WERI-Rb-1 (cell line): ENCODE measurements at regions not wholly inside any gene's neighbourhood (a gene's known extent, or its start where the extent isn't known, plus 50 kb on each side); places are given as distances from the start of the nearest gene placed in this dataset.

ENCODE experiments used
- DNase-seq: peaks from one replicate; pipeline ENCODE4 v3.0.0-alpha.2; 2020
- H3K27ac ChIP-seq: fragments of 250-450 bp; sonication (Bioruptor Pico); 2 replicates; pipeline ENCODE4 v1.5.1; 2020; ENCODE audit warnings: mild to moderate bottlenecking, moderate library complexity
- H3K27me3 ChIP-seq: fragments of 250-450 bp; sonication (Bioruptor Pico); 2 replicates; pipeline ENCODE4 v1.5.1; 2021; ENCODE audit warnings: mild to moderate bottlenecking, low read depth, moderate library complexity; ENCODE audit not compliant: insufficient read depth, severe bottlenecking
- H3K36me3 ChIP-seq: fragments of 250-450 bp; sonication (Bioruptor Pico); 2 replicates; pipeline ENCODE4 v1.5.1; 2020; ENCODE audit warnings: mild to moderate bottlenecking, moderate library complexity
- H3K4me3 ChIP-seq: 2 replicates; pipeline ENCODE4 v1.5.1; 2011; ENCODE audit warnings: low read depth, mild to moderate bottlenecking, control low read depth, low read length
- H3K9me3 ChIP-seq: fragments of 250-450 bp; sonication (Bioruptor Pico); 2 replicates; pipeline ENCODE4 v1.5.1; 2021; ENCODE audit warnings: mild to moderate bottlenecking, moderate library complexity; ENCODE audit not compliant: severe bottlenecking
- TF ChIP-seq, protein P1 (sequence below): IDR thresholded peaks from 2 replicates; pipeline ENCODE4 v1.5.1; 2011; ENCODE audit warnings: low read depth, mild to moderate bottlenecking, control low read depth, inconsistent platforms, low read length

- Histone ChIP-seq H3K36me3 (no peaks in the 10 kb centered on the region), H3K27me3 (no peaks in the 10 kb centered on the region), H3K4me3 (no peak overlapping the region), H3K9me3 (no peaks in the 10 kb centered on the region), H3K27ac (no peak overlapping the region)
- no peak for DNase-seq
- TF ChIP-seq, protein P1, sequence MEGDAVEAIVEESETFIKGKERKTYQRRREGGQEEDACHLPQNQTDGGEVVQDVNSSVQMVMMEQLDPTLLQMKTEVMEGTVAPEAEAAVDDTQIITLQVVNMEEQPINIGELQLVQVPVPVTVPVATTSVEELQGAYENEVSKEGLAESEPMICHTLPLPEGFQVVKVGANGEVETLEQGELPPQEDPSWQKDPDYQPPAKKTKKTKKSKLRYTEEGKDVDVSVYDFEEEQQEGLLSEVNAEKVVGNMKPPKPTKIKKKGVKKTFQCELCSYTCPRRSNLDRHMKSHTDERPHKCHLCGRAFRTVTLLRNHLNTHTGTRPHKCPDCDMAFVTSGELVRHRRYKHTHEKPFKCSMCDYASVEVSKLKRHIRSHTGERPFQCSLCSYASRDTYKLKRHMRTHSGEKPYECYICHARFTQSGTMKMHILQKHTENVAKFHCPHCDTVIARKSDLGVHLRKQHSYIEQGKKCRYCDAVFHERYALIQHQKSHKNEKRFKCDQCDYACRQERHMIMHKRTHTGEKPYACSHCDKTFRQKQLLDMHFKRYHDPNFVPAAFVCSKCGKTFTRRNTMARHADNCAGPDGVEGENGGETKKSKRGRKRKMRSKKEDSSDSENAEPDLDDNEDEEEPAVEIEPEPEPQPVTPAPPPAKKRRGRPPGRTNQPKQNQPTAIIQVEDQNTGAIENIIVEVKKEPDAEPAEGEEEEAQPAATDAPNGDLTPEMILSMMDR: no peak
These were observed 88.7 kb upstream of the TNFSF11 start for GRCh38 chr13:42485272-42485671.

- Histone ChIP-seq H3K36me3 (no peaks in the 10 kb centered on the region), H3K27ac (no peak overlapping the region), H3K4me3 (no peak overlapping the region), H3K9me3 (no peaks in the 10 kb centered on the region), H3K27me3 (no peaks in the 10 kb centered on the region)
- TF ChIP-seq, protein P1: no peak
- DNase-seq: no peak
These were observed 87.2 kb upstream of the TNFSF11 start for GRCh38 chr13:42486711-42487198.

DNA sequence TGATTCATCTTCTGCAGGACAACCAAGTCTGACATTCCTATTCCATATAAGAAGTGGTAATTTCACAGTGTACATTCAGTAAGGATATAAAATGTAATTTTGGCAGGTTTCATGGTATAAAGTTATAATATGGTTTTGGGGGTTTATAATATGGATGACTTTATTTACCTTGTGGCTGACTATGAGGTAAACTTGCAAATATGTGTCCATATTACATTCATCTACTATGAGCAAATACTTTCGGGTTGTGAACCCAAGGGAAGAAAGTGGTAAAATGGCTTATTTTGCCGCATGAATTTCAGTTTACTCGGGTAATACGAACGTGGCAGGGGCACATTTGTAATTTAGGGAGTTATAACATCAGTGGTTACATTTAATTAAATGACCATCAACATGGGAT lies 86.7 kb upstream of the TNFSF11 start:
- TF ChIP-seq, protein P1: no peak
- H3K36me3 ChIP-seq: no peaks in the 10 kb centered on the region
- DNase-seq: no peak
- H3K9me3 ChIP-seq: no peaks in the 10 kb centered on the region
- no peak overlapping the region for H3K27ac ChIP-seq
- no peaks in the 10 kb centered on the region for H3K27me3 ChIP-seq
- H3K4me3 ChIP-seq: no peak overlapping the region

DNA sequence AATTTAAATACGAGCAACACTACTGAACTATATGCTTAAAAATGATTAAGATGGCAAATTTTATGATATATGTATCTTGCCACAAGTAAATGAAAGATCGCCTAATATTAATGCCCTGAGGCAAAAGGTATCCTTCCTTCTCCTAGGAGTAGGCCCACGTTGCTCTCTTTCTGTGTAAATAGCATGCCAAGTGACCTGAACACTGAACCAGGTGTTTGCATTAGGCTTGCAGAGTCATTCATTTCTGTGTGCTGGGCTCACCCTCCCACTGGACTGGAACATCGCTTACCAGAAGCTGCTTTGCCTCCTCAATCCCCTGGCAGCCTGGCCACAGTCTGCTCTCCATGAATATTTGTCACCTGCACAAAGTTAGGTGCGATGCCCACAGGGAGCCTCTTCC lies 83.3 kb upstream of the TNFSF11 start:
- DNase-seq: no peak
- H3K9me3 ChIP-seq: no peaks in the 10 kb centered on the region
- no peaks in the 10 kb centered on the region for H3K36me3 ChIP-seq
- H3K27me3 ChIP-seq: no peaks in the 10 kb centered on the region
- no peak overlapping the region for H3K27ac ChIP-seq
- TF ChIP-seq, protein P1: no peak
- H3K4me3 ChIP-seq: no peak overlapping the region

DNA sequence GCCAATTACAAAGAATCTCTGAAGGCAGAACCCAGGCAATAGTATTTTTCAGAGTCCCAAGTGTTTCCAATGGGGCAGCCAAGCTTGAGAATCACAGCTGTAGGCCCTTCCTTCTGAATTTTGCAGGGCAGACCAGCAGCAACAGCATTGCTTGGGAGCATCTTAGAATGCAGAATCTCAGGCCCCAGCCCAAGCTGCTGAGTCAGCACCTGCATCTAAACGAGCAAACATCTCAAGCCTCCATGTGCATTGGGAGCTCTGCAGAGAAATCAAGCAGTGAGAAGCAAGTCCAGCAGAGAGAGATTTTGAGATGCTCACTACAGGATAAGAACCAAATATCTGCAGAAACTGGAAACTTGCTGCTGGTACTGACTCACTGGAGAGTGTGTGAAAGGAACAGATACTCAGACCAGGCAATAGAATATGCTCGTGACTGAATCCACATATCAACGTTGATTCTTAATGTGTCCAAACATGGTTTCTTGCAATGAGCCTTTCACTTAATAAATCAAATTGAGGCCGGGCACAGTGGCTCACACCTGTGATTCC lies 81.5 kb upstream of the TNFSF11 start:
- H3K4me3 ChIP-seq: no peak overlapping the region
- H3K36me3 ChIP-seq: no peaks in the 10 kb centered on the region
- H3K27me3 ChIP-seq: no peaks in the 10 kb centered on the region

More for the DNA sequence above, 81.5 kb upstream of the TNFSF11 start:
- Histone ChIP-seq H3K27ac (no peak overlapping the region), H3K9me3 (no peaks in the 10 kb centered on the region)
- no peak for DNase-seq
- TF ChIP-seq, protein P1: no peak
